H1 (cell line): ENCODE measurements at regions not wholly inside any gene's neighbourhood (a gene's known extent, or its start where the extent isn't known, plus 50 kb on each side); places are given as distances from the start of the nearest gene placed in this dataset.

ENCODE experiments used
- BCL11A ChIP-seq, 2 experiments: IDR thresholded peaks; one replicate each; pipeline ENCODE4 v1.6.1; 2011; ENCODE audit warnings: low read depth in 2 of 2, low read length in 2 of 2, mild to moderate bottlenecking in 2 of 2
- CHD1 ChIP-seq: IDR thresholded peaks from 2 replicates; pipeline ENCODE4 v1.6.1; 2012; ENCODE audit warnings: low read depth, low read length, improper control_type of control experiment
- RXRA ChIP-seq: IDR thresholded peaks from 2 replicates; pipeline ENCODE4 v1.6.1; 2011; ENCODE audit warnings: low read depth, mild to moderate bottlenecking, low read length, moderate library complexity; ENCODE audit not compliant: insufficient read depth

GRCh38 chr6:16950825-16951495 is 150.9 kb upstream of the STMND1 start (continued):
- TF ChIP-seq RXRA (no peak), CHD1 (no peak), BCL11A (IDR thresholded peaks at IDR 0.05; ENCODE audit: low read depth in 2 of 2, low read length in 2 of 2) (no peak)
